ENCODE measurements at regions not wholly inside any gene's neighbourhood (a gene's known extent, or its start where the extent isn't known, plus 50 kb on each side); places are given as distances from the start of the nearest gene placed in this dataset.

GRCh38 chr13:72527333-72527732 is 200.1 kb downstream of the MZT1 start (continued):
- TF ChIP-seq ZNF646 (CRISPR knock-in tag; IDR thresholded peaks at IDR 0.05) (no peak), ZNF704 (CRISPR knock-in tag; IDR thresholded peaks at IDR 0.05; ENCODE audit: borderline replicate concordance) (no peak), KLF6 (CRISPR knock-in tag; IDR thresholded peaks at IDR 0.05) (no peak), IKZF4 (CRISPR knock-in tag; IDR thresholded peaks at IDR 0.05; ENCODE audit: borderline replicate concordance, low read depth, not compliant biosample characterization) (no peak), HMG20B (CRISPR knock-in tag; conservative IDR thresholded peaks at IDR 0.05) (no peak), IRF9 (CRISPR knock-in tag; IDR thresholded peaks at IDR 0.05; ENCODE audit: borderline replicate concordance) (no peak), TEAD2 (CRISPR knock-in tag; IDR thresholded peaks at IDR 0.05) (no peak), ZNF280B (CRISPR knock-in tag; IDR thresholded peaks at IDR 0.05; ENCODE audit: borderline replicate concordance) (no peak), SNAPC5 (CRISPR knock-in tag; IDR thresholded peaks at IDR 0.05; ENCODE audit: borderline replicate concordance) (no peak), SIN3B (IDR thresholded peaks at IDR 0.05; ENCODE audit: low read length) (no peak), ZNF24 (IDR thresholded peaks at IDR 0.05) (no peak), ZNF720 (CRISPR knock-in tag; IDR thresholded peaks at IDR 0.05) (no peak), FOXP1 (IDR thresholded peaks at IDR 0.05) (no peak), FOXP1 (CRISPR knock-in tag; IDR thresholded peaks at IDR 0.05) (0 out of 2 replicates have a peak, but pooled peaks have one; percentile 18), FLYWCH1 (CRISPR knock-in tag; IDR thresholded peaks at IDR 0.05) (no peak), TEF (CRISPR knock-in tag; IDR thresholded peaks at IDR 0.05) (no peak), POGZ (CRISPR knock-in tag; IDR thresholded peaks at IDR 0.05) (0 out of 2 replicates have a peak, but pooled peaks have one; percentile 23), LCORL (IDR thresholded peaks at IDR 0.05) (no peak), LCORL (CRISPR knock-in tag; IDR thresholded peaks at IDR 0.05) (no peak), HCFC1 (IDR thresholded peaks at IDR 0.05; ENCODE audit: low read depth, low read length) (no peak), ZNF652 (CRISPR knock-in tag; IDR thresholded peaks at IDR 0.05; ENCODE audit: borderline replicate concordance, low read depth) (peak; percentile 90), KLF13 (CRISPR knock-in tag; IDR thresholded peaks at IDR 0.05) (no peak)
